Thyroid gland (tissue), 4 donors: ENCODE measurements at regions not wholly inside any gene's neighbourhood (a gene's known extent, or its start where the extent isn't known, plus 50 kb on each side); places are given as distances from the start of the nearest gene placed in this dataset.

Source experiments
- CTCF ChIP-seq, 6 experiments: fragments of 200-600 bp in 3 of 6; fragments of 450-650 bp in 3 of 6; sonication (generic) in 3 of 6; IDR thresholded peaks; one replicate each; pipeline ENCODE4 v1.5.1; 2016 to 2019; ENCODE audit warnings: antibody characterized with exemption in 6 of 6, mild to moderate bottlenecking in 2 of 6, inconsistent platforms in 1 of 6, moderate library complexity in 1 of 6
- POLR2A ChIP-seq, 2 donors: fragments of 450-650 bp; IDR thresholded peaks; one replicate each; pipeline ENCODE4 v1.6.1; 2017; ENCODE audit warnings: antibody characterized with exemption in 2 of 2, mild to moderate bottlenecking in 2 of 2, moderate library complexity in 1 of 2

GRCh38 chr5:39624268-39624886, 199.6 kb upstream of the DAB2 start:
- TF ChIP-seq CTCF (IDR thresholded peaks at IDR 0.05) (no peak), POLR2A (IDR thresholded peaks at IDR 0.05) (no peak)
